GM12878 (cell line): ENCODE measurements at regions not wholly inside any gene's neighbourhood (a gene's known extent, or its start where the extent isn't known, plus 50 kb on each side); places are given as distances from the start of the nearest gene placed in this dataset.

Source experiments
- ATAC-seq: fragments of 200-7000 bp; cut with Tn5 transposase; 3 replicates; pipeline ENCODE4 v1.9.1; 2020; ENCODE audit warnings: mild to moderate bottlenecking, moderate library complexity
- BruUV-seq: library from RNA; stranded (reverse); fragments of 400-500 nt; replicated peaks from 2 replicates; lab custom pipeline; 2021; lab: Mats Ljungman, UMichigan
- CTCF ChIA-PET: fragments of 300-600 bp; sonication (Branson Sonifier 250); formaldehyde crosslinking; extraction: SDS; loops from one replicate; lab custom pipeline; 2021; ENCODE audit warnings: inconsistent platforms; lab: Yijun Ruan, JAX
- POLR2A ChIA-PET: fragments of 350-600 bp; formaldehyde crosslinking; extraction: SDS; loops from one replicate; lab custom pipeline; 2021; ENCODE audit warnings: inconsistent platforms; lab: Charles Lee
- RAD21 ChIA-PET: fragments of 300-600 bp; sonication (Branson Sonifier 250); formaldehyde crosslinking; loops from one replicate; lab custom pipeline; 2023; ENCODE audit warnings: antibody characterized with exemption; ENCODE audit not compliant: unreplicated experiment; lab: Charles Lee
- SMC1A ChIA-PET: fragments of 300-600 bp; sonication (Branson Sonifier 250); formaldehyde crosslinking; loops from one replicate; lab custom pipeline; 2023; ENCODE audit not compliant: unreplicated experiment, uncharacterized antibody; lab: Charles Lee
- DNase-seq: peaks from one replicate; pipeline ENCODE4 v3.0.0-alpha.2; 2011; ENCODE audit warnings: low read depth, low spot score
- FAIRE-seq: peaks from 3 replicates; lab custom pipeline; 2011; peaks lifted over from hg19 to GRCh38; lab: Jason Lieb, UNC
- H2AFZ ChIP-seq: 2 replicates; pipeline ENCODE4 v1.6.0; 2011; ENCODE audit warnings: low read depth, low read length, control low read depth; ENCODE audit not compliant: control insufficient read depth
- H3K27ac ChIP-seq: 2 replicates; pipeline ENCODE4 v1.5.1; 2011; ENCODE audit warnings: control low read depth; ENCODE audit not compliant: control insufficient read depth, insufficient read depth
- H3K27me3 ChIP-seq, 2 experiments: replicated peaks in 1 of 2; 2 replicates each; pipeline versions ENCODE4 v1.6.0 to v1.6.1; 2011; ENCODE audit warnings: low read length in 1 of 2; ENCODE audit not compliant: control insufficient read depth in 2 of 2, insufficient read depth in 2 of 2
- H3K36me3 ChIP-seq, 2 experiments: 2 replicates each; pipeline ENCODE4 v1.5.1; 2011; ENCODE audit warnings: low read length in 1 of 2; ENCODE audit not compliant: control insufficient read depth in 2 of 2, insufficient read depth in 2 of 2
- H3K4me1 ChIP-seq: 2 replicates; pipeline ENCODE4 v1.6.1; 2011; ENCODE audit warnings: mild to moderate bottlenecking, low read length, moderate library complexity, mixed read lengths; ENCODE audit not compliant: control insufficient read depth, insufficient read depth
- H3K4me2 ChIP-seq: 2 replicates; pipeline ENCODE4 v1.6.0; 2011; ENCODE audit warnings: control low read depth; ENCODE audit not compliant: control insufficient read depth, insufficient read depth
- H3K4me3 ChIP-seq: fragments of 200-600 bp; sonication (generic); 2 replicates; pipeline ENCODE4 v1.5.1; 2016
- H3K79me2 ChIP-seq: 2 replicates; pipeline ENCODE4 v1.6.0; 2011; ENCODE audit warnings: low read length; ENCODE audit not compliant: control insufficient read depth, insufficient read depth
- H3K9ac ChIP-seq: 2 replicates; pipeline ENCODE4 v1.8.0; 2011; ENCODE audit warnings: low read length, control low read depth, mixed read lengths; ENCODE audit not compliant: control insufficient read depth, insufficient read depth
- H3K9me3 ChIP-seq: replicated peaks from 3 replicates; pipeline ENCODE4 v1.5.1; 2011; ENCODE audit warnings: mild to moderate bottlenecking, low read length; ENCODE audit not compliant: control insufficient read depth, insufficient read depth
- H4K20me1 ChIP-seq: 2 replicates; pipeline ENCODE4 v1.6.0; 2011; ENCODE audit not compliant: control insufficient read depth, insufficient read depth
- BCLAF1 ChIP-seq: fragments of 450-650 bp; IDR thresholded peaks from 2 replicates; pipeline ENCODE4 v1.6.1; 2017; ENCODE audit warnings: antibody characterized with exemption, mild to moderate bottlenecking, moderate library complexity
- EGR1 ChIP-seq, 2 experiments: IDR thresholded peaks; 1 replicate in 1 of 2; 2 replicates in 1 of 2; pipeline ENCODE4 v1.6.1; 2011 to 2012; ENCODE audit warnings: low read depth in 2 of 2, low read length in 2 of 2, borderline replicate concordance in 1 of 2, mild to moderate bottlenecking in 1 of 2, moderate library complexity in 1 of 2
- HCFC1 ChIP-seq: fragments of 150-350 bp; IDR thresholded peaks from 2 replicates; pipeline ENCODE4 v1.6.1; 2014; ENCODE audit warnings: low read length
- MLLT1 ChIP-seq: fragments of 450-650 bp; IDR thresholded peaks from 2 replicates; pipeline ENCODE4 v1.6.1; 2016; ENCODE audit warnings: mild to moderate bottlenecking
- SMAD1 ChIP-seq: fragments of 450-650 bp; IDR thresholded peaks from 2 replicates; pipeline ENCODE4 v1.6.1; 2018; ENCODE audit warnings: mild to moderate bottlenecking, low read depth; ENCODE audit not compliant: partially characterized antibody
- SRF ChIP-seq, 2 experiments: IDR thresholded peaks; 2 replicates each; pipeline ENCODE4 v1.6.1; 2011; ENCODE audit warnings: low read depth in 2 of 2, low read length in 2 of 2, mild to moderate bottlenecking in 1 of 2, moderate library complexity in 1 of 2
- ZNF24 ChIP-seq: fragments of 450-650 bp; IDR thresholded peaks from 2 replicates; pipeline ENCODE4 v1.6.1; 2017; ENCODE audit warnings: antibody characterized with exemption, mild to moderate bottlenecking
- WGBS: methylation state at CpG from one replicate; pipeline ENCODE4 v1.1.6; 2016; ENCODE audit warnings: low lambda C conversion rate; ENCODE audit not compliant: insufficient replicate concordance, insufficient coverage; ENCODE audit errors: missing lambda C conversion rate; 5-methylcytosine and 5-hydroxymethylcytosine counted together
- in situ Hi-C: fragments of 300-500 bp; cut with MboI; formaldehyde crosslinking; loops from 9 replicates; pipeline ENCODE4 v1.14.3; 2018; ENCODE audit warnings: mixed read lengths
- intact Hi-C: fragments of 100-400 bp; cut with micrococcal nuclease; formaldehyde crosslinking; loops from one replicate; pipeline ENCODE4 v1.14.2; 2022; ENCODE audit not compliant: unreplicated experiment
- TF ChIP-seq, protein P1 (sequence below): IDR thresholded peaks from 2 replicates; pipeline ENCODE4 v1.6.1; 2011; ENCODE audit warnings: mild to moderate bottlenecking, low read depth, low read length, moderate library complexity; ENCODE audit not compliant: insufficient replicate concordance
- TF ChIP-seq, protein P2 (sequence below): IDR thresholded peaks from 2 replicates; pipeline ENCODE4 v1.6.1; 2011; ENCODE audit warnings: borderline replicate concordance, low read depth, mild to moderate bottlenecking, moderate library complexity, mixed read lengths, low read length; ENCODE audit not compliant: insufficient read depth; ENCODE audit errors: extremely low read length

GRCh38 chr5:61748651-61749050, 416.6 kb downstream of the ZSWIM6 start (continued):
- no peak for TF ChIP-seq SMAD1
- no peak for TF ChIP-seq ZNF24
- TF ChIP-seq, protein P1, sequence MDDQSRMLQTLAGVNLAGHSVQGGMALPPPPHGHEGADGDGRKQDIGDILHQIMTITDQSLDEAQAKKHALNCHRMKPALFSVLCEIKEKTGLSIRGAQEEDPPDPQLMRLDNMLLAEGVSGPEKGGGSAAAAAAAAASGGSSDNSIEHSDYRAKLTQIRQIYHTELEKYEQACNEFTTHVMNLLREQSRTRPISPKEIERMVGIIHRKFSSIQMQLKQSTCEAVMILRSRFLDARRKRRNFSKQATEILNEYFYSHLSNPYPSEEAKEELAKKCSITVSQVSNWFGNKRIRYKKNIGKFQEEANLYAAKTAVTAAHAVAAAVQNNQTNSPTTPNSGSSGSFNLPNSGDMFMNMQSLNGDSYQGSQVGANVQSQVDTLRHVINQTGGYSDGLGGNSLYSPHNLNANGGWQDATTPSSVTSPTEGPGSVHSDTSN = no peak
- TF ChIP-seq HCFC1 = no peak

GRCh38 chr5:61752588-61752987, 420.5 kb downstream of the ZSWIM6 start:
- intact Hi-C loops = no loop called here
- Histone ChIP-seq H2AFZ (no peak overlapping the region), H3K27me3 (no peaks in the 10 kb centered on the region), H3K4me3 (no peak overlapping the region), H3K9ac (no peak overlapping the region), H3K79me2 (no peaks in the 10 kb centered on the region), H3K27ac (no peak overlapping the region), H3K4me1 (no peaks in the 10 kb centered on the region), H4K20me1 (no peaks in the 10 kb centered on the region), H3K36me3 (no peaks in the 10 kb centered on the region), H3K9me3 (no peaks in the 10 kb centered on the region), H3K4me2 (no peak overlapping the region)
- POLR2A ChIA-PET = no interaction called here
- SMC1A ChIA-PET = no interaction called here
- TF ChIP-seq EGR1 (IDR thresholded peaks at IDR 0.05; ENCODE audit: borderline replicate concordance in 1 of 2, low read depth in 2 of 2, low read length in 2 of 2) (no peak), HCFC1 (no peak)
- FAIRE-seq (no peak), DNase-seq (no peak), ATAC-seq (no peak)
- in situ Hi-C loops = no loop called here
- CTCF ChIA-PET = no interaction called here
- BruUV-seq = no TSS peak
- RAD21 ChIA-PET = no interaction called here

- CTCF ChIA-PET = interaction anchor here (1.0 kb wide), 1 partner anchor 14 kb away, joined by 3 read pairs; no protein-coding TSS in a partner anchor
- ATAC-seq (no peak), FAIRE-seq (no peak), DNase-seq (no peak)
- H3K27ac ChIP-seq = no peak overlapping the region
- WGBS = 0% methylated on average over 1 of the region's 1 CpG
- SMC1A ChIA-PET = no interaction called here
- intact Hi-C loops (no loop called here), in situ Hi-C loops (no loop called here)
- H3K4me2 ChIP-seq = no peak overlapping the region
- H3K4me1 ChIP-seq = no peaks in the 10 kb centered on the region
- H3K4me3 ChIP-seq = no peak overlapping the region
- H3K79me2 ChIP-seq = no peaks in the 10 kb centered on the region
- no peaks in the 10 kb centered on the region for H4K20me1 ChIP-seq
- RAD21 ChIA-PET = no interaction called here
- H3K9ac ChIP-seq = no peak overlapping the region
- no peaks in the 10 kb centered on the region for H3K36me3 ChIP-seq
- no peaks in the 10 kb centered on the region for H3K9me3 ChIP-seq
- H3K27me3 ChIP-seq = no peaks in the 10 kb centered on the region
- no TSS peak for BruUV-seq
- POLR2A ChIA-PET = no interaction called here
- H2AFZ ChIP-seq = no peak overlapping the region
- TF ChIP-seq SRF (IDR thresholded peaks at IDR 0.05; ENCODE audit: low read depth in 2 of 2, low read length in 2 of 2) (no peak), MLLT1 (no peak), BCLAF1 (no peak)
- TF ChIP-seq, protein P2, sequence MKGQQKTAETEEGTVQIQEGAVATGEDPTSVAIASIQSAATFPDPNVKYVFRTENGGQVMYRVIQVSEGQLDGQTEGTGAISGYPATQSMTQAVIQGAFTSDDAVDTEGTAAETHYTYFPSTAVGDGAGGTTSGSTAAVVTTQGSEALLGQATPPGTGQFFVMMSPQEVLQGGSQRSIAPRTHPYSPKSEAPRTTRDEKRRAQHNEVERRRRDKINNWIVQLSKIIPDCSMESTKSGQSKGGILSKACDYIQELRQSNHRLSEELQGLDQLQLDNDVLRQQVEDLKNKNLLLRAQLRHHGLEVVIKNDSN = no peak
Observed at GRCh38 chr5:61754792-61755191, 422.7 kb downstream of the ZSWIM6 start.
